Fibroblast of skin of left quadriceps (primary cell): ENCODE measurements at regions not wholly inside any gene's neighbourhood (a gene's known extent, or its start where the extent isn't known, plus 50 kb on each side); places are given as distances from the start of the nearest gene placed in this dataset.

Experiments used
- DNase-seq, 2 experiments: peaks; one replicate each; pipeline ENCODE4 v3.0.0-alpha.2; 2013; ENCODE audit warnings: low read depth in 2 of 2

- no peak for DNase-seq
These were observed 363.1 kb downstream of the LPIN1 start for GRCh38 chr2:12109363-12110017.

GRCh38 chr2:12110074-12110473 is 363.6 kb downstream of the LPIN1 start:
- DNase-seq, result peak; percentile 52 to 55

- DNase-seq, result no peak
These were observed 364.0 kb downstream of the LPIN1 start for GRCh38 chr2:12110481-12110880.

GRCh38 chr2:12113412-12113811 is 367.0 kb downstream of the LPIN1 start:
- no peak for DNase-seq

GRCh38 chr2:12114816-12115215 is 368.4 kb downstream of the LPIN1 start:
- no peak for DNase-seq

- DNase-seq, result no peak
These were observed 369.9 kb downstream of the LPIN1 start for GRCh38 chr2:12116228-12116750.

GRCh38 chr2:12119841-12120240 is 373.4 kb downstream of the LPIN1 start:
- DNase-seq, result no peak

GRCh38 chr2:12120281-12121150 is 374.1 kb downstream of the LPIN1 start:
- peak; percentile 78 to 82 for DNase-seq

GRCh38 chr2:12124790-12125189 is 378.4 kb downstream of the LPIN1 start:
- no peak for DNase-seq

GRCh38 chr2:12126318-12126717 is 379.9 kb downstream of the LPIN1 start:
- no peak for DNase-seq

GRCh38 chr2:12127638-12128037 is 381.2 kb downstream of the LPIN1 start:
- DNase-seq, result no peak

GRCh38 chr2:12131975-12132374 is 385.5 kb downstream of the LPIN1 start:
- DNase-seq, result no peak

- DNase-seq, result no peak
These were observed 395.3 kb downstream of the LPIN1 start for GRCh38 chr2:12141618-12142258.

GRCh38 chr2:12151716-12152115 is 405.3 kb downstream of the LPIN1 start:
- no peak for DNase-seq

- DNase-seq, result no peak
These were observed 406.5 kb downstream of the LPIN1 start for GRCh38 chr2:12152888-12153287.

GRCh38 chr2:12155303-12156051 is 409.0 kb downstream of the LPIN1 start:
- peak; percentile 52 to 55 for DNase-seq

- no peak for DNase-seq
These were observed 409.9 kb downstream of the LPIN1 start for GRCh38 chr2:12156349-12156748.

- DNase-seq, result no peak
These were observed 414.7 kb downstream of the LPIN1 start for GRCh38 chr2:12161085-12161484.

GRCh38 chr2:12162269-12163247 is 416.1 kb downstream of the LPIN1 start:
- DNase-seq, result no peak

- DNase-seq, result no peak
These were observed 417.4 kb downstream of the LPIN1 start for GRCh38 chr2:12163866-12164265.
